IMR-90 (cell line): ENCODE measurements at regions not wholly inside any gene's neighbourhood (a gene's known extent, or its start where the extent isn't known, plus 50 kb on each side); places are given as distances from the start of the nearest gene placed in this dataset.

Source experiments
- ATAC-seq: fragments of 200-7000 bp; cut with Tn5 transposase; 2 replicates; pipeline ENCODE4 v1.9.1; 2020; ENCODE audit warnings: low read depth, mild to moderate bottlenecking, moderate library complexity
- BruUV-seq: library from RNA; stranded (reverse); fragments of 400-500 nt; replicated peaks from 2 replicates; lab custom pipeline; 2021; lab: Mats Ljungman, UMichigan
- CTCF ChIA-PET: fragments of 300-600 bp; formaldehyde crosslinking; extraction: SDS; loops from one replicate; lab custom pipeline; 2021; ENCODE audit warnings: antibody characterized with exemption; lab: Yijun Ruan, JAX
- POLR2A ChIA-PET: fragments of 300-600 bp; sonication (Branson Sonifier 250); formaldehyde crosslinking; loops from one replicate; lab custom pipeline; 2022; ENCODE audit warnings: antibody characterized with exemption; ENCODE audit not compliant: unreplicated experiment; lab: Charles Lee
- DNase-seq: peaks from one replicate; pipeline ENCODE4 v3.0.0; 2013
- H2AFZ ChIP-seq: replicated peaks from 2 replicates; pipeline ENCODE3; 2013; ENCODE audit warnings: low read length, mild to moderate bottlenecking; ENCODE audit not compliant: poor library complexity
- H2AK5ac ChIP-seq: 2 replicates; pipeline ENCODE4 v1.6.1; 2013; ENCODE audit warnings: low read depth, low read length, inconsistent platforms
- H2AK9ac ChIP-seq: replicated peaks from 2 replicates; pipeline ENCODE3; 2013; ENCODE audit warnings: mild to moderate bottlenecking, low read depth, low read length, moderate library complexity; ENCODE audit not compliant: poor library complexity
- H2BK120ac ChIP-seq: 2 replicates; pipeline ENCODE4 v1.6.1; 2013; ENCODE audit warnings: low read depth, low read length, inconsistent platforms
- H2BK15ac ChIP-seq: 3 replicates; pipeline ENCODE4 v1.6.1; 2013; ENCODE audit warnings: low read depth, low read length, inconsistent platforms
- H2BK20ac ChIP-seq: 2 replicates; pipeline ENCODE4 v1.6.1; 2013; ENCODE audit warnings: low read depth, mild to moderate bottlenecking, inconsistent platforms, low read length, moderate library complexity
- H2BK5ac ChIP-seq: 2 replicates; pipeline ENCODE4 v1.6.1; 2013; ENCODE audit warnings: mild to moderate bottlenecking, low read depth, low read length, inconsistent platforms; ENCODE audit not compliant: poor library complexity, severe bottlenecking
- H3K14ac ChIP-seq: replicated peaks from 2 replicates; pipeline ENCODE4 v1.6.1; 2013; ENCODE audit warnings: low read depth, low read length, inconsistent platforms
- H3K18ac ChIP-seq: 2 replicates; pipeline ENCODE4 v1.6.1; 2013; ENCODE audit warnings: low read depth, low read length, control low read depth
- H3K23ac ChIP-seq: 2 replicates; pipeline ENCODE4 v1.6.1; 2013; ENCODE audit warnings: low read depth, low read length, inconsistent platforms
- H3K27ac ChIP-seq: 2 replicates; pipeline ENCODE4 v1.5.1; 2013; ENCODE audit warnings: mild to moderate bottlenecking, control low read depth, low read length; ENCODE audit not compliant: insufficient read depth
- H3K27me3 ChIP-seq: 2 replicates; pipeline ENCODE4 v1.6.1; 2013; ENCODE audit warnings: low read length; ENCODE audit not compliant: control insufficient read depth, insufficient read depth
- H3K36me3 ChIP-seq: 2 replicates; pipeline ENCODE4 v1.6.1; 2013; ENCODE audit warnings: low read length, mixed read lengths; ENCODE audit not compliant: control insufficient read depth, insufficient read depth
- H3K4ac ChIP-seq: 2 replicates; pipeline ENCODE4 v1.6.1; 2013; ENCODE audit warnings: low read depth, low read length, inconsistent platforms
- H3K4me1 ChIP-seq: 2 replicates; pipeline ENCODE4 v1.6.1; 2013; ENCODE audit warnings: low read length, mixed read lengths; ENCODE audit not compliant: control insufficient read depth, insufficient read depth
- H3K4me2 ChIP-seq: 2 replicates; pipeline ENCODE4 v1.6.1; 2013; ENCODE audit warnings: low read depth, mild to moderate bottlenecking, control low read depth, low read length, moderate library complexity
- H3K4me3 ChIP-seq: 2 replicates; pipeline ENCODE4 v1.5.1; 2013; ENCODE audit warnings: low read depth, mild to moderate bottlenecking, control low read depth, low read length, moderate library complexity; ENCODE audit not compliant: insufficient read depth
- H3K56ac ChIP-seq: 2 replicates; pipeline ENCODE4 v1.6.1; 2013; ENCODE audit warnings: low read length, inconsistent platforms; ENCODE audit not compliant: insufficient read depth; ENCODE audit errors: extremely low read depth
- H3K79me1 ChIP-seq, 2 experiments: 2 replicates each; pipeline ENCODE4 v1.6.1; 2013; ENCODE audit warnings: low read length in 2 of 2, inconsistent platforms in 1 of 2, low read depth in 1 of 2
- H3K9ac ChIP-seq: 2 replicates; pipeline ENCODE4 v1.6.1; 2013; ENCODE audit warnings: low read depth, low read length, control low read depth
- H3K9me1 ChIP-seq: 2 replicates; pipeline ENCODE4 v1.6.1; 2013; ENCODE audit warnings: low read length, inconsistent platforms; ENCODE audit not compliant: insufficient read depth
- H3K9me3 ChIP-seq: 2 replicates; pipeline ENCODE4 v1.6.1; 2013; ENCODE audit warnings: low read length; ENCODE audit not compliant: control insufficient read depth, insufficient read depth
- H4K20me1 ChIP-seq: 2 replicates; pipeline ENCODE4 v1.6.1; 2013; ENCODE audit warnings: low read length, inconsistent platforms; ENCODE audit not compliant: insufficient read depth
- H4K5ac ChIP-seq: 2 replicates; pipeline ENCODE4 v1.6.1; 2013; ENCODE audit warnings: mild to moderate bottlenecking, low read depth, low read length, control low read depth
- H4K8ac ChIP-seq, 2 experiments: 2 replicates each; pipeline ENCODE4 v1.6.1; 2013; ENCODE audit warnings: low read depth in 2 of 2, low read length in 2 of 2, control low read depth in 1 of 2, inconsistent platforms in 1 of 2
- H4K91ac ChIP-seq: 2 replicates; pipeline ENCODE4 v1.6.1; 2013; ENCODE audit warnings: low read depth, low read length, inconsistent platforms; ENCODE audit not compliant: insufficient read depth
- BHLHE40 ChIP-seq: fragments of 150-350 bp; IDR thresholded peaks from 2 replicates; pipeline ENCODE4 v1.6.1; 2016; ENCODE audit warnings: mild to moderate bottlenecking, low read depth, low read length
- CEBPB ChIP-seq: IDR thresholded peaks from 2 replicates; pipeline ENCODE4 v1.6.1; 2012; ENCODE audit warnings: low read depth, low read length, improper control_type of control experiment
- FOS ChIP-seq: fragments of 150-350 bp; IDR thresholded peaks from 2 replicates; pipeline ENCODE4 v1.6.1; 2016; ENCODE audit warnings: low read depth, low read length
- MAZ ChIP-seq: IDR thresholded peaks from 2 replicates; pipeline ENCODE4 v1.6.1; 2012; ENCODE audit warnings: low read depth, mild to moderate bottlenecking, low read length, improper control_type of control experiment, moderate library complexity, borderline replicate concordance
- MXI1 ChIP-seq: IDR thresholded peaks from 2 replicates; pipeline ENCODE4 v1.6.1; 2012; ENCODE audit warnings: low read depth, mild to moderate bottlenecking, low read length, moderate library complexity, borderline replicate concordance
- NFE2L2 ChIP-seq: fragments of 150-350 bp; IDR thresholded peaks from 2 replicates; pipeline ENCODE4 v1.6.1; 2016; ENCODE audit warnings: low read depth, mild to moderate bottlenecking, low read length
- POLR2A ChIP-seq: IDR thresholded peaks from 2 replicates; pipeline ENCODE4 v1.6.1; 2012; ENCODE audit warnings: mild to moderate bottlenecking, low read depth, low read length
- RCOR1 ChIP-seq: IDR thresholded peaks from 2 replicates; pipeline ENCODE4 v1.6.1; 2012; ENCODE audit warnings: mild to moderate bottlenecking, low read length, improper control_type of control experiment; ENCODE audit not compliant: insufficient replicate concordance
- RFX5 ChIP-seq: IDR thresholded peaks from 2 replicates; pipeline ENCODE4 v1.8.0; 2012; ENCODE audit warnings: low read depth, mild to moderate bottlenecking, low read length, moderate library complexity
- SMC3 ChIP-seq: fragments of 150-350 bp; IDR thresholded peaks from 2 replicates; pipeline ENCODE4 v1.6.1; 2016; ENCODE audit warnings: low read depth, mild to moderate bottlenecking, antibody characterized with exemption, low read length, moderate library complexity
- WGBS, 2 experiments: methylation state at CpG; one replicate each; pipeline versions ENCODE4 v1.1.5 to v1.1.7; 2013; ENCODE audit warnings: missing lambda C conversion rate in 2 of 2; ENCODE audit not compliant: insufficient read length in 1 of 2; ENCODE audit errors: extremely low coverage in 2 of 2; 5-methylcytosine and 5-hydroxymethylcytosine counted together
- dilution Hi-C: fragments of 300-500 bp; cut with HindIII; formaldehyde crosslinking; loops from one replicate; pipeline ENCODE4 v1.14.3; 2018; ENCODE audit warnings: low sequenced_read_pairs; ENCODE audit not compliant: unreplicated experiment
- in situ Hi-C: fragments of 300-500 bp; cut with MboI; formaldehyde crosslinking; loops from 3 replicates; pipeline ENCODE4 v1.14.3; 2019; ENCODE audit warnings: low sequenced_read_pairs, inconsistent platforms, mixed read lengths
- intact Hi-C: fragments of 100-400 bp; cut with micrococcal nuclease; formaldehyde crosslinking; loops from 2 replicates; pipeline ENCODE4 v1.10.0; 2022
- TF ChIP-seq, protein P1 (sequence below): fragments of 150-350 bp; IDR thresholded peaks from 2 replicates; pipeline ENCODE4 v1.6.1; 2016; ENCODE audit warnings: low read depth, mild to moderate bottlenecking, low read length, moderate library complexity, borderline replicate concordance
- TF ChIP-seq, protein P2 (sequence below): conservative IDR thresholded peaks from 2 replicates; pipeline ENCODE4 v1.5.1; 2012; ENCODE audit warnings: mild to moderate bottlenecking, low read depth, low read length, improper control_type of control experiment

DNA sequence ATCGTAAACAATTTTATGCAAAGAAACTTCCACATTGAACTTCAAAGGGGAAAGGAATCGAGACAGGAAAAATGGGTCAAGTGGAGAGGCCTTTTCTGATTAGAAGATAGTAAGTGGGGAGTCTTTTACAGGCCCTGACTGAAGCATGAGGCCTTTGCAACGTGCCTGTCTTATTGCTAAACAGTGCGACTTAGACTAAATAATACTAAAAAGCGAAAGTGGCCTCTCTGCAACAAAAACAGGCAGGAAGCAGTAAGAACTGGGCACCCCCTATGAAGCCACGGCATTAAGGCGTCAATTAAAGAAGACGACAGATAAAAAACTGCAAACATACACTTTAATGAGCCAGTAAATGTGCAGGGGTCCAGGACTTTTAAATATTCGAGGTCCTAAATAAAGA, 283.4 kb upstream of the GRIP1 start:
- no peak for DNase-seq
- TF ChIP-seq MXI1 (no peak), MAZ (no peak), FOS (no peak), RCOR1 (no peak), RFX5 (no peak), NFE2L2 (no peak), POLR2A (no peak), CEBPB (no peak), BHLHE40 (no peak), SMC3 (no peak)
- TF ChIP-seq, protein P1, sequence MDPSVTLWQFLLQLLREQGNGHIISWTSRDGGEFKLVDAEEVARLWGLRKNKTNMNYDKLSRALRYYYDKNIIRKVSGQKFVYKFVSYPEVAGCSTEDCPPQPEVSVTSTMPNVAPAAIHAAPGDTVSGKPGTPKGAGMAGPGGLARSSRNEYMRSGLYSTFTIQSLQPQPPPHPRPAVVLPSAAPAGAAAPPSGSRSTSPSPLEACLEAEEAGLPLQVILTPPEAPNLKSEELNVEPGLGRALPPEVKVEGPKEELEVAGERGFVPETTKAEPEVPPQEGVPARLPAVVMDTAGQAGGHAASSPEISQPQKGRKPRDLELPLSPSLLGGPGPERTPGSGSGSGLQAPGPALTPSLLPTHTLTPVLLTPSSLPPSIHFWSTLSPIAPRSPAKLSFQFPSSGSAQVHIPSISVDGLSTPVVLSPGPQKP = no peak
- TF ChIP-seq, protein P2, sequence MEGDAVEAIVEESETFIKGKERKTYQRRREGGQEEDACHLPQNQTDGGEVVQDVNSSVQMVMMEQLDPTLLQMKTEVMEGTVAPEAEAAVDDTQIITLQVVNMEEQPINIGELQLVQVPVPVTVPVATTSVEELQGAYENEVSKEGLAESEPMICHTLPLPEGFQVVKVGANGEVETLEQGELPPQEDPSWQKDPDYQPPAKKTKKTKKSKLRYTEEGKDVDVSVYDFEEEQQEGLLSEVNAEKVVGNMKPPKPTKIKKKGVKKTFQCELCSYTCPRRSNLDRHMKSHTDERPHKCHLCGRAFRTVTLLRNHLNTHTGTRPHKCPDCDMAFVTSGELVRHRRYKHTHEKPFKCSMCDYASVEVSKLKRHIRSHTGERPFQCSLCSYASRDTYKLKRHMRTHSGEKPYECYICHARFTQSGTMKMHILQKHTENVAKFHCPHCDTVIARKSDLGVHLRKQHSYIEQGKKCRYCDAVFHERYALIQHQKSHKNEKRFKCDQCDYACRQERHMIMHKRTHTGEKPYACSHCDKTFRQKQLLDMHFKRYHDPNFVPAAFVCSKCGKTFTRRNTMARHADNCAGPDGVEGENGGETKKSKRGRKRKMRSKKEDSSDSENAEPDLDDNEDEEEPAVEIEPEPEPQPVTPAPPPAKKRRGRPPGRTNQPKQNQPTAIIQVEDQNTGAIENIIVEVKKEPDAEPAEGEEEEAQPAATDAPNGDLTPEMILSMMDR = no peak
- Histone ChIP-seq H2BK120ac (no peak overlapping the region), H3K18ac (no peak overlapping the region), H3K9me1 (no peaks in the 10 kb centered on the region), H4K5ac (no peak overlapping the region), H3K9me3 (no peaks in the 10 kb centered on the region), H2AK9ac (no peak overlapping the region), H3K4me3 (no peak overlapping the region), H4K8ac (no peak overlapping the region), H3K36me3 (no peaks in the 10 kb centered on the region), H2AFZ (no peak overlapping the region), H4K20me1 (no peaks in the 10 kb centered on the region), H2BK5ac (no peak overlapping the region), H2BK15ac (no peak overlapping the region), H3K27me3 (no peaks in the 10 kb centered on the region), H2AK5ac (no peak overlapping the region), H4K91ac (no peak overlapping the region), H2BK20ac (no peak overlapping the region), H3K4me2 (no peak overlapping the region), H3K9ac (no peak overlapping the region), H3K23ac (no peak overlapping the region), H3K4me1 (no peaks in the 10 kb centered on the region), H3K14ac (no peak overlapping the region), H3K79me1 (no peaks in the 10 kb centered on the region), H3K56ac (no peak overlapping the region), H3K4ac (no peak overlapping the region), H3K27ac (no peak overlapping the region)
- no TSS peak for BruUV-seq
- intact Hi-C loops (no loop called here), in situ Hi-C loops (no loop called here), dilution Hi-C loops (no loop called here)
- CTCF ChIA-PET = no interaction called here
- POLR2A ChIA-PET = no interaction called here
- no peak for ATAC-seq
- WGBS, 2 experiments = no CpG with 5 or more reads among the region's 9 CpGs
